ENCODE measurements at regions not wholly inside any gene's neighbourhood (a gene's known extent, or its start where the extent isn't known, plus 50 kb on each side); places are given as distances from the start of the nearest gene placed in this dataset.

- Histone ChIP-seq H3K79me2 (ENCODE audit: low read depth) (no peaks in the 10 kb centered on the region), H3K4me3 (no peak overlapping the region), H3K4me1 (peaks cover 19% of the 10 kb centered on the region), H3K27me3 (peaks cover 19% of the 10 kb centered on the region), H3K9me3 (ENCODE audit: low read depth) (no peaks in the 10 kb centered on the region), H4K20me1 (ENCODE audit: low read depth) (no peaks in the 10 kb centered on the region), H3K27ac (no peak overlapping the region), H3K9ac (no peak overlapping the region), H2AFZ (replicated peaks) (no peak overlapping the region), H3K4me2 (no peak overlapping the region), H3K36me3 (no peaks in the 10 kb centered on the region), H3F3A (ENCODE audit: low read depth) (peaks cover 10% of the 10 kb centered on the region)
- H3K4me3 Mint-ChIP-seq, result no peak overlapping the region
- H3K27me3 Mint-ChIP-seq (ENCODE audit: insufficient read depth, low read depth), result peaks cover 10% of the 10 kb centered on the region
- peaks cover 46% of the 10 kb centered on the region for H3K4me1 Mint-ChIP-seq
- TF ChIP-seq EZH2phosphoT487 (IDR thresholded peaks at IDR 0.05), result no peak
- TF ChIP-seq, protein P1, sequence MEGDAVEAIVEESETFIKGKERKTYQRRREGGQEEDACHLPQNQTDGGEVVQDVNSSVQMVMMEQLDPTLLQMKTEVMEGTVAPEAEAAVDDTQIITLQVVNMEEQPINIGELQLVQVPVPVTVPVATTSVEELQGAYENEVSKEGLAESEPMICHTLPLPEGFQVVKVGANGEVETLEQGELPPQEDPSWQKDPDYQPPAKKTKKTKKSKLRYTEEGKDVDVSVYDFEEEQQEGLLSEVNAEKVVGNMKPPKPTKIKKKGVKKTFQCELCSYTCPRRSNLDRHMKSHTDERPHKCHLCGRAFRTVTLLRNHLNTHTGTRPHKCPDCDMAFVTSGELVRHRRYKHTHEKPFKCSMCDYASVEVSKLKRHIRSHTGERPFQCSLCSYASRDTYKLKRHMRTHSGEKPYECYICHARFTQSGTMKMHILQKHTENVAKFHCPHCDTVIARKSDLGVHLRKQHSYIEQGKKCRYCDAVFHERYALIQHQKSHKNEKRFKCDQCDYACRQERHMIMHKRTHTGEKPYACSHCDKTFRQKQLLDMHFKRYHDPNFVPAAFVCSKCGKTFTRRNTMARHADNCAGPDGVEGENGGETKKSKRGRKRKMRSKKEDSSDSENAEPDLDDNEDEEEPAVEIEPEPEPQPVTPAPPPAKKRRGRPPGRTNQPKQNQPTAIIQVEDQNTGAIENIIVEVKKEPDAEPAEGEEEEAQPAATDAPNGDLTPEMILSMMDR (IDR thresholded peaks at IDR 0.05), result no peak
- no peak for TF ChIP-seq EZH2 (IDR thresholded peaks at IDR 0.05)
- H3K27ac Mint-ChIP-seq, result no peak overlapping the region
- DNase-seq (ENCODE audit: low spot score), result no peak
- H3K36me3 Mint-ChIP-seq, result no peaks in the 10 kb centered on the region
- H3K9me3 Mint-ChIP-seq, result no peaks in the 10 kb centered on the region
Observed at GRCh38 chr6:41483943-41484342, 62.2 kb upstream of the FOXP4 start.

- Histone ChIP-seq H3K27me3 (peaks cover 47% of the 10 kb centered on the region), H3K9ac (no peak overlapping the region), H3K27ac (no peak overlapping the region), H3K36me3 (no peaks in the 10 kb centered on the region), H3F3A (ENCODE audit: low read depth) (peaks cover 14% of the 10 kb centered on the region), H3K79me2 (ENCODE audit: low read depth) (no peaks in the 10 kb centered on the region), H2AFZ (replicated peaks) (no peak overlapping the region), H3K9me3 (ENCODE audit: low read depth) (no peaks in the 10 kb centered on the region), H4K20me1 (ENCODE audit: low read depth) (no peaks in the 10 kb centered on the region), H3K4me2 (peak overlapping the region; percentile 57), H3K4me3 (no peak overlapping the region), H3K4me1 (peaks cover 41% of the 10 kb centered on the region)
- no peaks in the 10 kb centered on the region for H3K36me3 Mint-ChIP-seq
- no peaks in the 10 kb centered on the region for H3K9me3 Mint-ChIP-seq
- no peak for DNase-seq (ENCODE audit: low spot score)
- peaks cover 66% of the 10 kb centered on the region for H3K4me1 Mint-ChIP-seq
- peak overlapping the region; percentile 41 for H3K4me3 Mint-ChIP-seq
- peaks cover 14% of the 10 kb centered on the region for H3K27me3 Mint-ChIP-seq (ENCODE audit: insufficient read depth, low read depth)
- peak overlapping the region; percentile 61 for H3K27ac Mint-ChIP-seq
- TF ChIP-seq, protein P1 (IDR thresholded peaks at IDR 0.05), result no peak
- no peak for TF ChIP-seq EZH2phosphoT487 (IDR thresholded peaks at IDR 0.05)
- no peak for TF ChIP-seq EZH2 (IDR thresholded peaks at IDR 0.05)
Observed at GRCh38 chr6:41487860-41488432, 58.2 kb upstream of the FOXP4 start.

DNA sequence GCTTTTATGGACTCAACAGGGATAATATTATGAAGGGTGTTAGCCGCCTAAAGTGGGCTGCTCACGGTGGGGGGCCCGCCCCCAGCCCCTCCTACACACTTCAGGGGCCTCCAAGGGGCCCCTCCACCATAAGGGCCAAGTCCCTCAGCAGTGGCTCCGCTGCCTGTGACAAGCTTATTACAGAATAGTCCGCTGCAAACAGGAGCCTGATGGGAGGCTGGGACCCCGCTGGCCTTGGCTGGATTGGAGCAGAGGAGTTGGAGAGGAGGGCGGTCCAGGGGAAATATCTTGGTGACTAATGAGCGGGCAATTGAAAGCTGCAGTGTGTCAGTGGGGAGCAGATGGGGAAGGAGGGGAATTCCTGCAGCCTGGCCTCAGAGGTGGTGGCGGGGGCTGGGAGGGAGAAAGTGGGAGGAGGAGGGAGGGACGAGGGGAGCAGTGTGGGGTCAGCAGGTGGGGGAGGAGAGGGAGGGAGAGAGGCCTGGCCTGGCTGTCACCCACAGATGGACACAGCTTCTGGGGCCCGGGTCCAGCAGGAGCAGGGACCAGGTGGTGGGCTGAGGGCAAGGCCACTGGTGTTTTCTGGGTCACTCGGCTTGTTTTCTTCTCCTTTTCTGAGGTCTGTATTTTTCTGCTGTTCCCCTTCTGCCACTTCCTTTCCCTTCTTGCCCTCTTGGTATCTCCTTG is 57.6 kb upstream of the FOXP4 start:
- Mint-ChIP-seq H3K9me3 (no peaks in the 10 kb centered on the region), H3K4me3 (peak overlapping the region; percentile 59), H3K27ac (peak overlapping the region; percentile 27), H3K4me1 (peaks cover 72% of the 10 kb centered on the region), H3K36me3 (no peaks in the 10 kb centered on the region), H3K27me3 (ENCODE audit: insufficient read depth, low read depth) (peaks cover 17% of the 10 kb centered on the region)
- TF ChIP-seq, protein P1 (IDR thresholded peaks at IDR 0.05), result no peak
- TF ChIP-seq EZH2phosphoT487 (IDR thresholded peaks at IDR 0.05) (no peak), EZH2 (IDR thresholded peaks at IDR 0.05) (no peak)
- Histone ChIP-seq H3K27ac (no peak overlapping the region), H3K4me2 (peak overlapping the region; percentile 57), H3K4me3 (no peak overlapping the region), H3K27me3 (peaks cover 52% of the 10 kb centered on the region), H3K9me3 (ENCODE audit: low read depth) (no peaks in the 10 kb centered on the region), H3K4me1 (peaks cover 41% of the 10 kb centered on the region), H3K36me3 (no peaks in the 10 kb centered on the region), H2AFZ (replicated peaks) (no peak overlapping the region), H4K20me1 (ENCODE audit: low read depth) (no peaks in the 10 kb centered on the region), H3F3A (ENCODE audit: low read depth) (peaks cover 16% of the 10 kb centered on the region), H3K79me2 (ENCODE audit: low read depth) (no peaks in the 10 kb centered on the region), H3K9ac (no peak overlapping the region)
- peak; percentile 80 for DNase-seq (ENCODE audit: low spot score)
